Ovary (tissue), 7 donors: ENCODE measurements at regions not wholly inside any gene's neighbourhood (a gene's known extent, or its start where the extent isn't known, plus 50 kb on each side); places are given as distances from the start of the nearest gene placed in this dataset.

ENCODE experiments used
- DNase-seq, 5 donors: peaks; one replicate each; pipeline ENCODE4 v3.0.0-alpha.2; 2019 to 2020
- H3K27ac ChIP-seq, 2 donors: fragments of 200-600 bp; one replicate each; pipeline versions ENCODE4 v1.5.1 to v1.8.0; 2019 to 2022
- H3K27me3 ChIP-seq: fragments of 200-600 bp; one replicate; pipeline ENCODE4 v1.8.0; 2022
- H3K36me3 ChIP-seq: fragments of 200-600 bp; sonication (generic); one replicate; pipeline ENCODE4 v1.5.1; 2019
- H3K4me1 ChIP-seq: one replicate; pipeline ENCODE4 v1.8.1; 2013; ENCODE audit warnings: mild to moderate bottlenecking, moderate library complexity; ENCODE audit not compliant: insufficient read depth
- H3K4me3 ChIP-seq: fragments of 200-600 bp; sonication (generic); one replicate; pipeline ENCODE4 v1.5.1; 2017
- H3K9me3 ChIP-seq, 2 donors: fragments of 200-600 bp in 1 of 2; sonication (generic) in 1 of 2; one replicate each; pipeline versions ENCODE4 v1.5.1 to v1.8.1; 2013 to 2019; ENCODE audit warnings: mild to moderate bottlenecking in 1 of 2, moderate library complexity in 1 of 2
- EP300 ChIP-seq: sonication (generic); formaldehyde crosslinking; IDR thresholded peaks from one replicate; pipeline ENCODE4 v1.6.1; 2017; ENCODE audit warnings: antibody characterized with exemption
- POLR2A ChIP-seq: fragments of 450-650 bp; IDR thresholded peaks from one replicate; pipeline ENCODE4 v1.6.1; 2017; ENCODE audit warnings: antibody characterized with exemption, mild to moderate bottlenecking, moderate library complexity
- WGBS, 3 donors: extraction: QIAGEN DNeasy Blood & Tissue Kit in 1 of 3; methylation state at CpG; one replicate each; pipeline versions ENCODE4 v1.1.5 to v1.1.7; 2013 to 2017; 5-methylcytosine and 5-hydroxymethylcytosine counted together
- intact Hi-C, 4 donors: fragments of 100-400 bp; cut with DNase I; formaldehyde crosslinking; loops; one replicate each; pipeline versions ENCODE4 v1.11.0 to v1.15.1; 2022 to 2023
- TF ChIP-seq, protein P1 (sequence below), 3 donors: fragments of 450-650 bp in 2 of 3; fragments of 200-600 bp in 1 of 3; IDR thresholded peaks; one replicate each; pipeline versions ENCODE4 v1.5.1 to v1.8.0; 2016 to 2022; ENCODE audit warnings: antibody characterized with exemption in 3 of 3, mild to moderate bottlenecking in 1 of 3
- donor health status: DM: no; HTN: no; CAD: no; lungs with moderate emphysema.
- donor health status: DM: no; HTN: no; CAD: no.
- donor health status: Bipolar disorder and iron deficiency.
- donor health status: DM: no; HTN: no; CAD: no.
- donor health status: DM: yes; HTN: yes; CAD: no.

DNA sequence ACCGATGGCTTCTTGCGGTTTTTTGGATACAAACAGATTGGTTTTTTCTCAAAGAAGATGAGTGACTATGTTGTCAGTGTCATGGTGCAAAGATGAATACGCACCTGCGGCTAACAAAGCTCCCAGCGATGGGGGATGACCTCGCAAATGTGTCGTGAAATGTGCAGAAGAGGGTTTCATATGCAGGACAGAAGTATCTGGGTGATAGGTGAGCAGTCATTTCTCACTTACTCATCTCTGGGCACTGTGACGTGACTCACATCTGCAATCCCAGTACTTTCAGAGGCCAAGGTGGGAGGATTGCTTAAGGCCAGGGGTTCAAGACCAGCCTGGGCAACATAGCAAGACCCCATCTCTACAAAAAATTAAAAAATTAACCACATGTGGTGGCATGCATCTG lies 216.3 kb downstream of the ERMARD start:
- Histone ChIP-seq H3K4me1 (no peaks in the 10 kb centered on the region), H3K36me3 (no peaks in the 10 kb centered on the region), H3K27ac (no peak overlapping the region), H3K27me3 (no peaks in the 10 kb centered on the region), H3K4me3 (no peak overlapping the region), H3K9me3 (no peaks in the 10 kb centered on the region)
- DNase-seq: peak in 1 of 5 donors; percentile 2
- intact Hi-C loops: loop anchor here in 1 of 4 donors (10.0 kb wide), 1 partner anchor 537 kb away; no protein-coding TSS in a partner anchor
- TF ChIP-seq EP300: no peak
- no peak for TF ChIP-seq POLR2A
- TF ChIP-seq, protein P1, sequence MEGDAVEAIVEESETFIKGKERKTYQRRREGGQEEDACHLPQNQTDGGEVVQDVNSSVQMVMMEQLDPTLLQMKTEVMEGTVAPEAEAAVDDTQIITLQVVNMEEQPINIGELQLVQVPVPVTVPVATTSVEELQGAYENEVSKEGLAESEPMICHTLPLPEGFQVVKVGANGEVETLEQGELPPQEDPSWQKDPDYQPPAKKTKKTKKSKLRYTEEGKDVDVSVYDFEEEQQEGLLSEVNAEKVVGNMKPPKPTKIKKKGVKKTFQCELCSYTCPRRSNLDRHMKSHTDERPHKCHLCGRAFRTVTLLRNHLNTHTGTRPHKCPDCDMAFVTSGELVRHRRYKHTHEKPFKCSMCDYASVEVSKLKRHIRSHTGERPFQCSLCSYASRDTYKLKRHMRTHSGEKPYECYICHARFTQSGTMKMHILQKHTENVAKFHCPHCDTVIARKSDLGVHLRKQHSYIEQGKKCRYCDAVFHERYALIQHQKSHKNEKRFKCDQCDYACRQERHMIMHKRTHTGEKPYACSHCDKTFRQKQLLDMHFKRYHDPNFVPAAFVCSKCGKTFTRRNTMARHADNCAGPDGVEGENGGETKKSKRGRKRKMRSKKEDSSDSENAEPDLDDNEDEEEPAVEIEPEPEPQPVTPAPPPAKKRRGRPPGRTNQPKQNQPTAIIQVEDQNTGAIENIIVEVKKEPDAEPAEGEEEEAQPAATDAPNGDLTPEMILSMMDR (IDR thresholded peaks at IDR 0.05): no peak
- 69 to 97% (median 72%) methylated on average over 8 of the region's 8 CpGs for WGBS, 3 donors

DNA sequence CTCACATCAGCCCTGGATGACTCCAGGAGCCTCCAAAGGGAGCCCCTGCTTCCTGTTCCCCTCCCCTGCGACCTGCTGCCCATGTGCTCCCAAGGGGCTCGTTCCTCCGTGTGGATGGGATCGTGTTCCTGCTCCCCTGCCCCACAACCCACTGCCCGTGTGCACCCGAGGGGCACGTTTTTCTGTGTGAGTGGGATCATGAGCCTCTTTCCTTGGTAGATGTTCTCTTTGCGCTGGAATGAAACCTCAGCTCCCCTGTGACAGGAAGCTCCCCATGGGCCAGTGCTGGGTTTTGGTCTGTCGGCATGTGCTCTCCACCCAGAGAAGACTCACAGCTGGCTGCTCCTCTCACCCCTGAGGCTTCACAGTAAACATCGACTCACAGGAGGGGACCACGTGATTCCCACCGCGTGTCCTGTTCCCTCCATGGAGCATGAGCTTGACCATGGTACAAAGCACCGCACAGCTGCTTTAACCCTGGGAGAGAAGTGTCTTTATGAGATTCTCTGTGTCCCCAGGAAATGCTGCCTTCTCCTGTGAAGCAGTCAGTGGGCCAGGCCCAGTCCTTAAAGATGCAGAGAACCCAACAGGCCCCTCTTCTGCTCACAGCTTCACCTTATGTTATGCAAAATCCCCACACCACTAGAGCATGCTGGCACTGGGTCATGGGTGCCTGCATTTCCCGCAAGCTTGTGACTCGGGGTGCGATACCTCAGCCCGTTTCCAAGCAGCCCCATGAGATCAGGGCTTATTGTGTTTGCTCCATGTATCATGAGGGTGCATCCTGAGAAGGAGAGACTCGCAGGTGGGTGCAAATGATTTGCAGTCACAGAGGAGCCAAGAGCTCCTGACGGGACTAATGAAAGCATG lies 215.1 kb downstream of the ERMARD start:
- peak in 2 of 5 donors; percentile 5 to 9 for DNase-seq

GRCh38 chr6:169965657-169966311 lies 214.4 kb downstream of the ERMARD start:
- Histone ChIP-seq H3K27me3 (no peaks in the 10 kb centered on the region), H3K9me3 (no peaks in the 10 kb centered on the region), H3K36me3 (no peaks in the 10 kb centered on the region), H3K4me3 (no peak overlapping the region), H3K4me1 (no peaks in the 10 kb centered on the region), H3K27ac (no peak overlapping the region)
- peak in 3 of 5 donors; percentile 4 to 22 (median 7) for DNase-seq
- WGBS, 3 donors: 88 to 95% (median 90%) methylated on average over 24 to 25 of the region's 25 CpGs
- intact Hi-C loops: loop anchor here in 1 of 4 donors (10.0 kb wide), 1 partner anchor 539 kb away; no protein-coding TSS in a partner anchor
- TF ChIP-seq POLR2A (no peak), EP300 (no peak)
- TF ChIP-seq, protein P1 (IDR thresholded peaks at IDR 0.05): no peak

More for the DNA sequence above, 215.1 kb downstream of the ERMARD start:
- Histone ChIP-seq H3K36me3 (no peaks in the 10 kb centered on the region), H3K9me3 (no peaks in the 10 kb centered on the region), H3K27me3 (no peaks in the 10 kb centered on the region), H3K4me1 (no peaks in the 10 kb centered on the region), H3K27ac (no peak overlapping the region), H3K4me3 (no peak overlapping the region)
- intact Hi-C loops: loop anchor here in 1 of 4 donors (10.0 kb wide), 1 partner anchor 538 kb away; no protein-coding TSS in a partner anchor
- WGBS, 3 donors: 84 to 91% (median 85%) methylated on average over 20 of the region's 20 CpGs
- TF ChIP-seq, protein P1 (IDR thresholded peaks at IDR 0.05): no peak
- TF ChIP-seq EP300: no peak
- TF ChIP-seq POLR2A: no peak

DNA sequence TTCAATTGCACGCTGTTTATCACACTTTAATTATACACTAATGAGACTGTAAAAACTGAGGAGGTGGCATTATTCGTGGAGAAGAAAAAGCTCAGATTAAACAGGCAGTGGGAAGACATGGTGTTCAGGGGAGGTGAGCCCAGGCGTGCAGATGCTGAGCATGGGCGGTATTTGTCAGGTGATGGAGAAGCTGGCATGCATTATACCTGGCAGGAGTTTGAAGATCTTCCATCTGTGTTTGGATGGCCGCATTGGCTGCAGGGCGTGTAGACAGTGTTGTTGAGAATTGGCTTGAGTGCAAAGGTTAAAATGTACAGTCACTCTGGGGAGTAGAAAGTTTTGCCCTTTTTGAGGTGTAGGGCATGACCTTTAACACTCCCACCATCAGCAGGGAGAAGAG lies 213.8 kb downstream of the ERMARD start:
- intact Hi-C loops: loop anchor here in 1 of 4 donors (10.0 kb wide), 1 partner anchor 540 kb away; no protein-coding TSS in a partner anchor
- no peaks in the 10 kb centered on the region for H3K27me3 ChIP-seq
- WGBS, 3 donors: 66 to 83% (median 69%) methylated on average over 6 of the region's 6 CpGs
- TF ChIP-seq, protein P1 (IDR thresholded peaks at IDR 0.05): no peak
- TF ChIP-seq POLR2A (no peak), EP300 (no peak)
- H3K4me3 ChIP-seq: no peak overlapping the region
- no peak for DNase-seq
- H3K27ac ChIP-seq: no peak overlapping the region
- no peaks in the 10 kb centered on the region for H3K9me3 ChIP-seq
- H3K36me3 ChIP-seq: no peaks in the 10 kb centered on the region
- H3K4me1 ChIP-seq: no peaks in the 10 kb centered on the region
